Vagina (tissue), 2 donors: ENCODE measurements at regions not wholly inside any gene's neighbourhood (a gene's known extent, or its start where the extent isn't known, plus 50 kb on each side); places are given as distances from the start of the nearest gene placed in this dataset.

ENCODE experiments used
- POLR2A ChIP-seq, 2 donors: fragments of 450-650 bp; IDR thresholded peaks; one replicate each; pipeline ENCODE4 v1.6.1; 2017; ENCODE audit warnings: antibody characterized with exemption in 2 of 2, mild to moderate bottlenecking in 2 of 2, moderate library complexity in 2 of 2
- TF ChIP-seq, protein P1 (sequence below), 3 experiments: fragments of 450-650 bp in 2 of 3; fragments of 200-600 bp in 1 of 3; sonication (generic) in 1 of 3; IDR thresholded peaks; one replicate each; pipeline ENCODE4 v1.5.1; 2017 to 2019; ENCODE audit warnings: antibody characterized with exemption in 3 of 3, mild to moderate bottlenecking in 2 of 3, moderate library complexity in 2 of 3

GRCh38 chr2:195392446-195393336 is 264.3 kb upstream of the SLC39A10 start:
- no peak for TF ChIP-seq POLR2A (IDR thresholded peaks at IDR 0.05)
- TF ChIP-seq, protein P1, sequence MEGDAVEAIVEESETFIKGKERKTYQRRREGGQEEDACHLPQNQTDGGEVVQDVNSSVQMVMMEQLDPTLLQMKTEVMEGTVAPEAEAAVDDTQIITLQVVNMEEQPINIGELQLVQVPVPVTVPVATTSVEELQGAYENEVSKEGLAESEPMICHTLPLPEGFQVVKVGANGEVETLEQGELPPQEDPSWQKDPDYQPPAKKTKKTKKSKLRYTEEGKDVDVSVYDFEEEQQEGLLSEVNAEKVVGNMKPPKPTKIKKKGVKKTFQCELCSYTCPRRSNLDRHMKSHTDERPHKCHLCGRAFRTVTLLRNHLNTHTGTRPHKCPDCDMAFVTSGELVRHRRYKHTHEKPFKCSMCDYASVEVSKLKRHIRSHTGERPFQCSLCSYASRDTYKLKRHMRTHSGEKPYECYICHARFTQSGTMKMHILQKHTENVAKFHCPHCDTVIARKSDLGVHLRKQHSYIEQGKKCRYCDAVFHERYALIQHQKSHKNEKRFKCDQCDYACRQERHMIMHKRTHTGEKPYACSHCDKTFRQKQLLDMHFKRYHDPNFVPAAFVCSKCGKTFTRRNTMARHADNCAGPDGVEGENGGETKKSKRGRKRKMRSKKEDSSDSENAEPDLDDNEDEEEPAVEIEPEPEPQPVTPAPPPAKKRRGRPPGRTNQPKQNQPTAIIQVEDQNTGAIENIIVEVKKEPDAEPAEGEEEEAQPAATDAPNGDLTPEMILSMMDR (IDR thresholded peaks at IDR 0.05) = no peak
